ENCODE measurements at regions not wholly inside any gene's neighbourhood (a gene's known extent, or its start where the extent isn't known, plus 50 kb on each side); places are given as distances from the start of the nearest gene placed in this dataset.

DNA sequence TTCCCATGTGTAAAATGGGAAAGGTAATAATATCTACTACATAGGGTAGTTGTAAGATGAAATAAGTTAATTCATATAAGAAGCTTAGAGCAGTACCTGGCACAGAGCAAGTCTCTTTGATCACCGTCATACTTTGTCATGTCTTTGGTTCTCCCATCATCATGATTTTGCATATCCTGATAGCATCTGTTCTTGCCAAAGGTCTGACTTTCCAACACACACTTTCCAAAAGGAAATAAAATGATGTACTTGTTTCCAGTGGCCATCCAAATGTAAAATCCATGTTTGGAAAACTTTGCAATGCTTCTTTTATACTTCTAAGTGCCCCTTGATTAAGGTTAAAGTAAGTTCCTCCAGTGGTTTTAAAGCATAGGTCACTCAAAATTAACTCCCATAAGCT, 266.9 kb upstream of the PTGER4 start:
- no peak overlapping the region for H2BK5ac ChIP-seq (ENCODE audit: low read length)
- no peak overlapping the region for H3K4me3 ChIP-seq (ENCODE audit: low read length)
- no peak overlapping the region for H3K4me2 ChIP-seq (ENCODE audit: low read length)
- no peak overlapping the region for H2AK5ac ChIP-seq (ENCODE audit: low read length)
- no peak overlapping the region for H2BK120ac ChIP-seq (ENCODE audit: low read depth, low read length)
- H3K79me2 ChIP-seq (ENCODE audit: control insufficient read depth, insufficient read depth, low read length) = no peaks in the 10 kb centered on the region
- H4K5ac ChIP-seq (ENCODE audit: low read length) = no peak overlapping the region
- no peak overlapping the region for H3K56ac ChIP-seq (ENCODE audit: low read length)
- H4K8ac ChIP-seq (ENCODE audit: low read depth, low read length) = no peak overlapping the region
- H3K27ac ChIP-seq (ENCODE audit: low read depth, low read length) = no peak overlapping the region
- H3K23ac ChIP-seq (ENCODE audit: low read length) = no peak overlapping the region
- no peak for DNase-seq
- H2BK15ac ChIP-seq (replicated peaks; ENCODE audit: low read depth) = no peak overlapping the region
- H3K4ac ChIP-seq (ENCODE audit: low read depth, low read length) = no peak overlapping the region
- H3K27me3 ChIP-seq (ENCODE audit: insufficient read depth, low read length, poor library complexity) = no peaks in the 10 kb centered on the region
- H3K18ac ChIP-seq (ENCODE audit: low read length) = no peak overlapping the region
- H3K36me3 ChIP-seq (ENCODE audit: control insufficient read depth, insufficient read depth, low read length) = no peaks in the 10 kb centered on the region
- H3K4me1 ChIP-seq (ENCODE audit: control insufficient read depth, low read depth, low read length) = no peaks in the 10 kb centered on the region
- no CpG with 5 or more reads among the region's 1 CpG for WGBS (ENCODE audit: extremely low coverage, insufficient coverage, low lambda C conversion rate)
- H3K79me1 ChIP-seq (ENCODE audit: low read length) = no peaks in the 10 kb centered on the region
- H3K9ac ChIP-seq (ENCODE audit: low read length) = no peak overlapping the region

DNA sequence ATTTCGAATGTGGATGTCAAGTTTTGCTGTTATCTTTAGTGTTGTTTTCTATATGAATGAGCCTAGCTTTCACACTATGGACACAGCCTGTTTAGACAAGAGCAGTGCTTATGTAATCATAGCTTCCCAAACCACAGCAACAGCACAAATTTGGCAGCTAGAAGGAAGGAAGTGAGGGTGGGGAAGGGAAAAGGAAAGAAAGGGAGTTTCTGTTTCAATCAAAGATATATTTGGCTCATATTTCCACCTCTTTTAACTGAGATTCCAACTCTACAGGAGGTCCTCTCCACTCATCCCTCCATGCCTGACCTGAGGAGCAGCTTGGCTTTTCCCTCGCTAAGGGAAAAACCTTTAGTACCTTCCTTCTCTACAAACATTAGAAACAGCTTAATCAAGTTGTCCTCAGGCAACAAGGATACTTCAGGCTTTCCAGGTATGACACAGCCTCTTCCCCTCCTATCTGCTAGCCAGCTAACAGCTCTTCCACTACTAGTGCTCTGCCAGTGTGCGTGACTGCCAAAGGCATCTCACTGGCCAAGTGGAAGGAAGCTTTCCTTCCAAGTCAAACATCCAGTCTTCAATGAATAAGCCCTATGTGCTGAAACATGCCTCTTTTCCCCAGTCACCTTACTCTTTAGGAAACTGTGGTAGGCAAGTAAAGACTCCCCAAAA, 268.6 kb upstream of the PTGER4 start:
- no peak overlapping the region for H3K4ac ChIP-seq (ENCODE audit: low read depth, low read length)
- no peaks in the 10 kb centered on the region for H3K79me1 ChIP-seq (ENCODE audit: low read length)
- H3K4me1 ChIP-seq (ENCODE audit: control insufficient read depth, low read depth, low read length) = no peaks in the 10 kb centered on the region
- no peaks in the 10 kb centered on the region for H3K79me2 ChIP-seq (ENCODE audit: control insufficient read depth, insufficient read depth, low read length)
- no peak overlapping the region for H4K5ac ChIP-seq (ENCODE audit: low read length)
- no peak overlapping the region for H2BK120ac ChIP-seq (ENCODE audit: low read depth, low read length)
- no peak overlapping the region for H4K8ac ChIP-seq (ENCODE audit: low read depth, low read length)
- no peak overlapping the region for H2BK15ac ChIP-seq (replicated peaks; ENCODE audit: low read depth)
- no peak overlapping the region for H3K27ac ChIP-seq (ENCODE audit: low read depth, low read length)
- no peaks in the 10 kb centered on the region for H3K36me3 ChIP-seq (ENCODE audit: control insufficient read depth, insufficient read depth, low read length)
- H3K4me3 ChIP-seq (ENCODE audit: low read length) = no peak overlapping the region
- no peak overlapping the region for H2AK5ac ChIP-seq (ENCODE audit: low read length)
- no peak overlapping the region for H3K56ac ChIP-seq (ENCODE audit: low read length)
- H3K27me3 ChIP-seq (ENCODE audit: insufficient read depth, low read length, poor library complexity) = no peaks in the 10 kb centered on the region
- WGBS (ENCODE audit: extremely low coverage, insufficient coverage, low lambda C conversion rate) = no CpG with 5 or more reads among the region's 3 CpGs
- DNase-seq = no peak
- H3K18ac ChIP-seq (ENCODE audit: low read length) = no peak overlapping the region
- H2BK5ac ChIP-seq (ENCODE audit: low read length) = no peak overlapping the region
- no peak overlapping the region for H3K23ac ChIP-seq (ENCODE audit: low read length)
- H3K9ac ChIP-seq (ENCODE audit: low read length) = no peak overlapping the region
- H3K4me2 ChIP-seq (ENCODE audit: low read length) = no peak overlapping the region

DNA sequence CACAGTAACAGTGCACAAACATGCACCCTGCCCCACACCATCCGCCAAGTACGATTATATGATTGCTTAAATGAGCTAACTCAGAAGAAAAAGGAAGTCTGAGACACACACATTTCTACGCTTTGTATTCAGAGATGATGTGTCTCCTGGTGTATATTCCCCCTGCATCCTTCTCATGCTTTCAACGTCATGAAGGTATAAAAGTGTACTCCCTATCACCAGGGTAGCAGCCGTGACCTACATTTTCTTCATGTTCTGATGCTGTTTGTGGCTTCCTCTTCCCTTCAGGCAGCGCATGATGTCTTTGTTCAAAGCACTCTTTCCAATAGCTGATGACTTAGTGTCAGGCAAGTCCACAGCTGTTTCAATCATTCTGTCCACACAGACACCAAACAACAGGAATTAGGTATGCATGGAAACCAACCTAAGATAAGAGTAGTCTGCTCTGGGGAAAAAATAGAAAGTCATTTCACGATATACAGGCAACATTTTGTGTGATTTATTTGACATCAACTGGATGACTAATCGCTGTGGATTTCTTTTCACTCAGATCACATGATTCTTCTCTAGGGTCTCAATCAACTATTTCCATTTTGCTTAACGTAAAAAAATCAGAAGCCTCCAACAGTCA, 269.4 kb upstream of the PTGER4 start:
- Histone ChIP-seq H3K79me1 (ENCODE audit: low read length) (no peaks in the 10 kb centered on the region), H3K27ac (ENCODE audit: low read depth, low read length) (no peak overlapping the region), H2BK5ac (ENCODE audit: low read length) (no peak overlapping the region), H3K4me2 (ENCODE audit: low read length) (no peak overlapping the region), H2BK120ac (ENCODE audit: low read depth, low read length) (no peak overlapping the region), H3K23ac (ENCODE audit: low read length) (no peak overlapping the region), H3K4ac (ENCODE audit: low read depth, low read length) (no peak overlapping the region), H3K56ac (ENCODE audit: low read length) (no peak overlapping the region), H3K4me3 (ENCODE audit: low read length) (no peak overlapping the region), H3K27me3 (ENCODE audit: insufficient read depth, low read length, poor library complexity) (no peaks in the 10 kb centered on the region), H3K4me1 (ENCODE audit: control insufficient read depth, low read depth, low read length) (no peaks in the 10 kb centered on the region), H3K79me2 (ENCODE audit: control insufficient read depth, insufficient read depth, low read length) (no peaks in the 10 kb centered on the region), H4K5ac (ENCODE audit: low read length) (no peak overlapping the region), H3K9ac (ENCODE audit: low read length) (no peak overlapping the region), H3K36me3 (ENCODE audit: control insufficient read depth, insufficient read depth, low read length) (no peaks in the 10 kb centered on the region), H2AK5ac (ENCODE audit: low read length) (no peak overlapping the region), H3K18ac (ENCODE audit: low read length) (no peak overlapping the region), H2BK15ac (replicated peaks; ENCODE audit: low read depth) (no peak overlapping the region), H4K8ac (ENCODE audit: low read depth, low read length) (no peak overlapping the region)
- no peak for DNase-seq
- WGBS (ENCODE audit: extremely low coverage, insufficient coverage, low lambda C conversion rate) = no CpG with 5 or more reads among the region's 9 CpGs

DNA sequence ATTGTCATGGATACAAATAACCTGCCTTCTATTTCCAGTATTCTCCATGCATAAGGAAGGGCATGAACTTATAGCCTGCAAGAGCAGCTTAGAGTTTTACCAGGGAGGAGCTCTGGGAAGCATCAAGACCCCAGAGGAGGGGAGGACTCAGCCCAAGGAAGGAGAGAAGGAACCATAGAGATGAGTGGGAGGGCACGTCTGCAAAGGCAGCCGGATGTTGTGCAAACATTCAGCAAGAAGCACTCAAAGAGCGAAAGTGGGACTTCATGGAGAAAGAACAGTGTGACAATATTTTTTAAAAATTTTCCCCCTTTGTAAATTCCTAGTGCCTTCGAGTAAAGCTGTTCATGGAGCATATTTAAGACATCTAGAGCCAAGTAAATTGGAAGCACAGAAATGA, 270.1 kb upstream of the PTGER4 start:
- Histone ChIP-seq H3K23ac (ENCODE audit: low read length) (no peak overlapping the region), H3K36me3 (ENCODE audit: control insufficient read depth, insufficient read depth, low read length) (no peaks in the 10 kb centered on the region), H4K8ac (ENCODE audit: low read depth, low read length) (no peak overlapping the region), H3K79me2 (ENCODE audit: control insufficient read depth, insufficient read depth, low read length) (no peaks in the 10 kb centered on the region), H3K56ac (ENCODE audit: low read length) (no peak overlapping the region), H3K27ac (ENCODE audit: low read depth, low read length) (no peak overlapping the region), H3K4me2 (ENCODE audit: low read length) (no peak overlapping the region), H3K27me3 (ENCODE audit: insufficient read depth, low read length, poor library complexity) (no peaks in the 10 kb centered on the region), H4K5ac (ENCODE audit: low read length) (no peak overlapping the region), H2AK5ac (ENCODE audit: low read length) (no peak overlapping the region), H3K4me1 (ENCODE audit: control insufficient read depth, low read depth, low read length) (no peaks in the 10 kb centered on the region), H2BK120ac (ENCODE audit: low read depth, low read length) (no peak overlapping the region), H2BK15ac (replicated peaks; ENCODE audit: low read depth) (no peak overlapping the region), H3K18ac (ENCODE audit: low read length) (no peak overlapping the region), H3K79me1 (ENCODE audit: low read length) (no peaks in the 10 kb centered on the region), H3K4me3 (ENCODE audit: low read length) (no peak overlapping the region), H3K9ac (ENCODE audit: low read length) (no peak overlapping the region), H3K4ac (ENCODE audit: low read depth, low read length) (no peak overlapping the region), H2BK5ac (ENCODE audit: low read length) (no peak overlapping the region)
- WGBS (ENCODE audit: extremely low coverage, insufficient coverage, low lambda C conversion rate) = no CpG with 5 or more reads among the region's 4 CpGs
- DNase-seq = no peak

GRCh38 chr5:40406741-40407211, 272.9 kb upstream of the PTGER4 start:
- no peak overlapping the region for H4K5ac ChIP-seq (ENCODE audit: low read length)
- H2BK15ac ChIP-seq (replicated peaks; ENCODE audit: low read depth) = no peak overlapping the region
- no CpG with 5 or more reads among the region's 6 CpGs for WGBS (ENCODE audit: extremely low coverage, insufficient coverage, low lambda C conversion rate)
- no peak overlapping the region for H3K23ac ChIP-seq (ENCODE audit: low read length)
- H2BK120ac ChIP-seq (ENCODE audit: low read depth, low read length) = no peak overlapping the region
- H2BK5ac ChIP-seq (ENCODE audit: low read length) = no peak overlapping the region
- no peak overlapping the region for H3K18ac ChIP-seq (ENCODE audit: low read length)
- H4K8ac ChIP-seq (ENCODE audit: low read depth, low read length) = no peak overlapping the region
- no peak for DNase-seq
- no peak overlapping the region for H3K27ac ChIP-seq (ENCODE audit: low read depth, low read length)
- no peaks in the 10 kb centered on the region for H3K27me3 ChIP-seq (ENCODE audit: insufficient read depth, low read length, poor library complexity)
- H3K79me1 ChIP-seq (ENCODE audit: low read length) = no peaks in the 10 kb centered on the region
- H3K4ac ChIP-seq (ENCODE audit: low read depth, low read length) = no peak overlapping the region
- no peaks in the 10 kb centered on the region for H3K36me3 ChIP-seq (ENCODE audit: control insufficient read depth, insufficient read depth, low read length)
- H3K56ac ChIP-seq (ENCODE audit: low read length) = no peak overlapping the region
- H3K4me1 ChIP-seq (ENCODE audit: control insufficient read depth, low read depth, low read length) = no peaks in the 10 kb centered on the region
- no peak overlapping the region for H3K4me2 ChIP-seq (ENCODE audit: low read length)
- H2AK5ac ChIP-seq (ENCODE audit: low read length) = no peak overlapping the region
- no peaks in the 10 kb centered on the region for H3K79me2 ChIP-seq (ENCODE audit: control insufficient read depth, insufficient read depth, low read length)
- H3K9ac ChIP-seq (ENCODE audit: low read length) = no peak overlapping the region
- H3K4me3 ChIP-seq (ENCODE audit: low read length) = no peak overlapping the region
